ENCODE measurements at regions not wholly inside any gene's neighbourhood (a gene's known extent, or its start where the extent isn't known, plus 50 kb on each side); places are given as distances from the start of the nearest gene placed in this dataset.

- DNase-seq (ENCODE audit: low read depth), result no peak
- Histone ChIP-seq H3K36me3 (ENCODE audit: control insufficient read depth, insufficient read depth, low read length) (no peaks in the 10 kb centered on the region), H3K27me3 (ENCODE audit: control insufficient read depth, insufficient read depth, low read length) (no peaks in the 10 kb centered on the region), H3K4me3 (ENCODE audit: low read depth, low read length) (no peak overlapping the region)
- no peak for TF ChIP-seq CTCF (IDR thresholded peaks at IDR 0.05; ENCODE audit: insufficient read depth, low read length, severe bottlenecking)
- no peak for FAIRE-seq
Observed at GRCh38 chr5:30734118-30734517, 459.4 kb upstream of the CDH6 start.

GRCh38 chr5:30725073-30725472 is 468.4 kb upstream of the CDH6 start:
- Histone ChIP-seq H3K36me3 (ENCODE audit: control insufficient read depth, insufficient read depth, low read length) (no peaks in the 10 kb centered on the region), H3K4me3 (ENCODE audit: low read depth, low read length) (no peak overlapping the region), H3K27me3 (ENCODE audit: control insufficient read depth, insufficient read depth, low read length) (no peaks in the 10 kb centered on the region)
- no peak for TF ChIP-seq CTCF (IDR thresholded peaks at IDR 0.05; ENCODE audit: insufficient read depth, low read length, severe bottlenecking)
- DNase-seq (ENCODE audit: low read depth) (no peak), FAIRE-seq (no peak)

- DNase-seq (ENCODE audit: low read depth), result no peak
- Histone ChIP-seq H3K4me3 (ENCODE audit: low read depth, low read length) (no peak overlapping the region), H3K27me3 (ENCODE audit: control insufficient read depth, insufficient read depth, low read length) (no peaks in the 10 kb centered on the region), H3K36me3 (ENCODE audit: control insufficient read depth, insufficient read depth, low read length) (no peaks in the 10 kb centered on the region)
- no peak for TF ChIP-seq CTCF (IDR thresholded peaks at IDR 0.05; ENCODE audit: insufficient read depth, low read length, severe bottlenecking)
- no peak for FAIRE-seq
Observed at GRCh38 chr5:30698217-30698616, 495.3 kb upstream of the CDH6 start.

GRCh38 chr5:30693326-30693725 is 500.2 kb upstream of the CDH6 start:
- no peak for FAIRE-seq
- Histone ChIP-seq H3K27me3 (ENCODE audit: control insufficient read depth, insufficient read depth, low read length) (no peaks in the 10 kb centered on the region), H3K36me3 (ENCODE audit: control insufficient read depth, insufficient read depth, low read length) (no peaks in the 10 kb centered on the region), H3K4me3 (ENCODE audit: low read depth, low read length) (no peak overlapping the region)
- DNase-seq (ENCODE audit: low read depth), result no peak
- TF ChIP-seq CTCF (IDR thresholded peaks at IDR 0.05; ENCODE audit: insufficient read depth, low read length, severe bottlenecking), result no peak

GRCh38 chr5:30690931-30691330 is 502.6 kb upstream of the CDH6 start:
- Histone ChIP-seq H3K4me3 (ENCODE audit: low read depth, low read length) (no peak overlapping the region), H3K36me3 (ENCODE audit: control insufficient read depth, insufficient read depth, low read length) (no peaks in the 10 kb centered on the region), H3K27me3 (ENCODE audit: control insufficient read depth, insufficient read depth, low read length) (no peaks in the 10 kb centered on the region)
- FAIRE-seq (no peak), DNase-seq (ENCODE audit: low read depth) (no peak)
- no peak for TF ChIP-seq CTCF (IDR thresholded peaks at IDR 0.05; ENCODE audit: insufficient read depth, low read length, severe bottlenecking)

GRCh38 chr5:30687461-30687860 is 506.0 kb upstream of the CDH6 start:
- TF ChIP-seq CTCF (IDR thresholded peaks at IDR 0.05; ENCODE audit: insufficient read depth, low read length, severe bottlenecking), result no peak
- FAIRE-seq, result no peak

More at GRCh38 chr5:30687461-30687860, 506.0 kb upstream of the CDH6 start:
- no peak for DNase-seq (ENCODE audit: low read depth)
- no peaks in the 10 kb centered on the region for H3K36me3 ChIP-seq (ENCODE audit: control insufficient read depth, insufficient read depth, low read length)
- no peak overlapping the region for H3K4me3 ChIP-seq (ENCODE audit: low read depth, low read length)
- H3K27me3 ChIP-seq (ENCODE audit: control insufficient read depth, insufficient read depth, low read length), result no peaks in the 10 kb centered on the region
